LNCaP clone FGC (cell line): ENCODE measurements at regions not wholly inside any gene's neighbourhood (a gene's known extent, or its start where the extent isn't known, plus 50 kb on each side); places are given as distances from the start of the nearest gene placed in this dataset.
"Not testable (repeated sequence)": the region's sequence is repeated elsewhere in the genome, so short reads cannot be mapped to it uniquely, and the experiment has no call there.

Experiments used
- DNase-seq: peaks from one replicate; pipeline ENCODE4 v3.0.0-alpha.2; 2011; ENCODE audit warnings: low read depth
- H3K4me3 ChIP-seq: 2 replicates; pipeline ENCODE4 v1.5.1; 2011; ENCODE audit warnings: mild to moderate bottlenecking, low read depth, low read length, control low read depth
- TF ChIP-seq, protein P1 (sequence below): IDR thresholded peaks from 2 replicates; pipeline ENCODE4 v1.5.1; 2012; ENCODE audit warnings: mild to moderate bottlenecking; ENCODE audit not compliant: control insufficient read depth, insufficient read depth; ENCODE audit errors: extremely low read depth

DNA sequence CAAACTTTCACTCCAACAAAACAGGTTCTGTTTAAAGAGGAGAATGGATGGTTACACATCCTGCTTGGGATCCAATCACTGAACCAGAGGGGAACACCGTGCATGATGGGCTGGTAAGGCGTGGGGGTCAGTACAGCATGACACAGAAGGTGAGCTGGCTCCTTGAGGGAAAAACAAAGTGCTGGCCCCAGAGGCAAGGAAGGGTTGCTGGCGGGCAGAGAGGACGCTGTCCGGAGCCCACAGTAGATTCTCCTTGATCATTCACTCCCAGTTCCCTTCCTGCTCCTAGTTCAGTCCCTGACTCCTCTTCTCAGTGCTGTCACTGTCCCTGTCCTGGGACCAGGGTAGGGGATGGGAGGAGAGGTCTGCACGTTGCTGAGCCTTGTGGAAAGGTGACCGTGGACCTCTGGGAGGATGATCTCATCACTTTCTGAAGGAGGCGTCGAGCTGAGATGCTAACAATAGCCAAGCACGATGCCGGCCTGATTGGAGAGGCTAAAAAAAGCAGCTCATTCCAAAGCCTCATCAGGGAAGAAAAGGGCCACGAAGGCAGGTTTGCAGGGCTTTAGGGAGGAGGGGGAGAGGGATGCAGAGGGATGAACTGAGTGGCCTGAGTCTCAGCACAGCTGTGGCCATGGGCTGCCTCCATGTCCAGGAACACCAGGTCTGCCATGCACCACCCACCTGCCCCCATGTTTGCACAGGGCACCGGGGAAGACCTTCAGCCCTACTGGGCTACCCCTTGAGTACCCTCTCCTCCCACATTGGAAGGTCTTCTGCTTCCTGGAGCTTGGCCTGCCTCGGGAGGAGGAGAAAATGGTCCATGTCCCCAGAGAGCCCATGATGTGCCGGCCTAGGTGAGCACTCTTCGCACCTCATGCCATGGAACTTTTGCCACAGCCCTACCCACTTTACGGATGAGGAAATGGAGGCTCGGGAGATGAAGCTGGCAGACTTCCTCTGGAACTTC is 72.7 kb upstream of the RTL6 start:
- no peak for DNase-seq
- TF ChIP-seq, protein P1, sequence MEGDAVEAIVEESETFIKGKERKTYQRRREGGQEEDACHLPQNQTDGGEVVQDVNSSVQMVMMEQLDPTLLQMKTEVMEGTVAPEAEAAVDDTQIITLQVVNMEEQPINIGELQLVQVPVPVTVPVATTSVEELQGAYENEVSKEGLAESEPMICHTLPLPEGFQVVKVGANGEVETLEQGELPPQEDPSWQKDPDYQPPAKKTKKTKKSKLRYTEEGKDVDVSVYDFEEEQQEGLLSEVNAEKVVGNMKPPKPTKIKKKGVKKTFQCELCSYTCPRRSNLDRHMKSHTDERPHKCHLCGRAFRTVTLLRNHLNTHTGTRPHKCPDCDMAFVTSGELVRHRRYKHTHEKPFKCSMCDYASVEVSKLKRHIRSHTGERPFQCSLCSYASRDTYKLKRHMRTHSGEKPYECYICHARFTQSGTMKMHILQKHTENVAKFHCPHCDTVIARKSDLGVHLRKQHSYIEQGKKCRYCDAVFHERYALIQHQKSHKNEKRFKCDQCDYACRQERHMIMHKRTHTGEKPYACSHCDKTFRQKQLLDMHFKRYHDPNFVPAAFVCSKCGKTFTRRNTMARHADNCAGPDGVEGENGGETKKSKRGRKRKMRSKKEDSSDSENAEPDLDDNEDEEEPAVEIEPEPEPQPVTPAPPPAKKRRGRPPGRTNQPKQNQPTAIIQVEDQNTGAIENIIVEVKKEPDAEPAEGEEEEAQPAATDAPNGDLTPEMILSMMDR = no peak
- no peak overlapping the region for H3K4me3 ChIP-seq

DNA sequence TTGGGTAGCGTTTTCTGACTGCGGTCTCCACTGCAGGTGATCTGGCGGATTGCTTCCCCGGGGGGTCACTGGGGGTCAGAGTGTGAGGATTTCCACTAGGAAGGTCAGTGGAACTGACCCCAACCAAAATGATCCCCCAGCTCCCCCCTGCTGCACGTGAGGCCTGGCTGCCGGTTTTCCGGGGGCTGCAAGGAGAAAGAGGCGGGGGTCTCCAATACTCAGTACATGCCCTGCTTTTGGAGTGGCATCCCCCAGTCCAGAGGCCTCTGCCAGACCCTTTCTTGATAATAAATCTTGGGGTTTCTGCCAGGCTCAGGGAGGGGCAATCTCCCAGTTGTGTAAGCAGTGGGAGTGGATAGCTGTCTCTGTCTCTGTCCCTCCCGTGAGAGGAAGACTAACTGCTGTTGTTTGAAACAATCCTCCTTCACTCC is 71.5 kb upstream of the RTL6 start:
- TF ChIP-seq, protein P1 = no peak
- H3K4me3 ChIP-seq = no peak overlapping the region
- no peak for DNase-seq

DNA sequence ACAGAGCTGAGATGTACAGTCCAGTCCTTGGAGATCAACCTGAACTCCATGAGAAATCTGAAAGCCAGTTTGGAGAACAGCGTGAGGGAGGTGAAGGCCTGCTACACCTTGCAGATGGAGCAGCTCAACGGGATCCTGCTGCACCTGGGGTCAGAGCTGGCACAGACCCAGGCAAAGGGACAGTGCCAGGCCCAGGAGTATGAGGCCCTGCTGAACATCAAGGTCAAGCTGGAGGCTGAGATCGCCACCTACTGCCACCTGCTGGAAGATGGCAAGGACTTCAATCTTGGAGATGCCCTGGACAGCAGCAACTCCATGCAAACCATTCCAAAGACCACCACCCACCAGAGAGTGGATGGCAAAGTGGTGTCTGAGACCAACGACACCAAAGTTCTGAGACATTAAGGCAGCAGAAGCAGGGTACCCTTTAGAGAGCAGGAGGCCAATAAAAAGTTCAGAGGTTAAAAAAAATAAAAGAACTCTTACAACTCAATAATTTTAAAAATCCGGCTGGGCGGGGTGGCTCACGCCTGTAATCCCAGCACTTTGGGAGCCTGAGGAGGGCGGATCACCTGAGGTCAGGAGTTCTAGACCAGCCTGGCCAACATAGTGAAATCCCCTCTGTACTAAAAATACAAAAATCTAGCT is 69.9 kb upstream of the RTL6 start:
- TF ChIP-seq, protein P1 = peak; percentile 50
- DNase-seq = peak; percentile 11
- H3K4me3 ChIP-seq = no peak overlapping the region

DNA sequence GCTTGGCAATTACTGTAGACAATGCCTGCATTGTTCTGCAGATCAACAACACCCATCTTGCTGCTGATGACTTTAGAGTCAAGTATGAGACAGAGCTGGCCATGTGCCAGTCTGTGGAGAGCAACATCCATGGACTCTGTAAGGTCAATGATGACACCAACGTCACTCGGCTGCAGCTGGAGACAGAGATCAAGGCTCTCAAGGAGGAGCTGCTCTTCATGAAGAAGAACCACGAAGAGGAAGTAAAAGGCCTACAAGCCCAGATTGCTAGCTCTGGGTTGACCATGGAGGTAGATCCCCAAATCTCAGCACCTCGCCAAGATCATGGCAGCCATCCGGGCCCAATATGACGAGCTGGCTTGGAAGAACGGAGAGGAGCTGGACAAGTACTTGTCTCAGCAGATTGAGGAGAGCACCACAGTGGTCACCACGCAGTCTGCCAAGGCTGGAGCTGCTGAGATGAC is 69.4 kb upstream of the RTL6 start:
- not testable (repeated sequence) for H3K4me3 ChIP-seq, DNase-seq

DNA sequence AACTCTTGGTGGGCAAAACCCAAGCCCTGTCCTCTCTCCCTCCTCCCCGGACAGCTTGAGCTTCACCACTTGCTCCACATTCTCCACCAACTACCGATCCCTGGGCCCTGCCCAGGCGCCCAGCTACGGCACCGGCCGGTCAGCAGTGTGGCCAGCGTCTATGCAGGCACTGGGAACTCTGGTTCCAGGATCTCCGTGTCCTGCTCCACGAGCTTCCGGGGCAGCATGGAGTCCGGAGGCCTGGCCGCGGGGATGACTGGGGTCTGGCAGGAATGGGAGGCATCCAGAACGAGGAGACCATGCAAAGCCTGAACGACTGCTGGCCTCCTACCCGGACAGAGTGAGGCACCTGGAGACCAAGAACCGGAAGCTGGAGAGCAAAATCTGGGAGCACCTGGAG is 68.9 kb upstream of the RTL6 start:
- H3K4me3 ChIP-seq = no peak overlapping the region

DNA sequence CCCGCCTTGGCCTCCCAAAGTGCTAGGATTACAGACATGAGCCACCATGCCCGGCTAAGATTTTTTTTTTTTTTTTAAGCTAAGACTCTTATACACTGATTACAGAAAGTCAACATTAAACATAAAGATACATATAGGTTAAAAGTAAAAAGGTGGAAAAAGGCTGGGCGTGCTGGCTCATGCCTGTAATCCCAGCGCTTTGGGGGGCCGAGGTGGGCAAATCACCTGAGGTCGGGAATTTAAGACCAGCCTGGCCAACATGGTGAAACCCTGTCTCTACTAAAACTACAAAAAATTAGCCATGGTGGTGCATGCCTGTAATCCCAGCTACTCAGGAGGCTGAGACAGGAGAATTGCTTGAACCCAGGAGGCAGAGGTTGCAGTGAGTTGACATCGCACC is 64.6 kb upstream of the RTL6 start:
- H3K4me3 ChIP-seq, DNase-seq: not testable (repeated sequence)

More for the DNA sequence above, 68.9 kb upstream of the RTL6 start:
- no peak for DNase-seq
- TF ChIP-seq, protein P1 = no peak

DNA sequence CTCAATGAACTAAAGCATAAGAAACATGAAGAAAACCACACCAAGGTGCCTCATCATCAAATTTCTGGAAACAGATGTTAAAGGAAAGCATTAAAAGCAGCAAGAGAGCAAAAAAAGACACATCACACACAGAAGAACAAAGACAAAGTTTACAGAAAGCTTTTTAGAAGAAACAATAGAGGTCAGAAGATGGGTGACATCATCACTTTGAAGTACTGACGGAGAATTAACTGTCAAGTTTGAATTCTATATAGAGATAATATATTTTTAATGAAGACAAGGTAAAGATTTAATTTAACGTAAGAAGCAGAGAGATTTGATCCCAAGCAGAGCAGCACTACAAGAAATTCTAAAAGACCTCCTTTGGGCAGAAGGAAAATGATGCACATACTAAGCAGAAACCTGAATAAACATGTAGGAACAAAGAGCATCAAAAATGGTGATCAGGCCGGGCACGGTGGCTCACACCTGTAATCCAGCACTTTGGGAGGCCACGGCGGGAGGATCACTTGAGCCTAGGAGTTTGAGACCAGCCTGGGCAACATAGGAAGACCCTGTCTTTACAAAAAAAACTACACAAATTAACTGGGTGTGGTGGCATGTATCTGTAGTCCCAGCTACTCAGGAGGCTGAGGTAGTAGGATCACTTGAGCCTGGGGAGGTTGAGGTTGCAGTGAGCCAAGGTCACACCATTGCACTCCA is 63.3 kb upstream of the RTL6 start:
- TF ChIP-seq, protein P1 = no peak
- H3K4me3 ChIP-seq = no peak overlapping the region

DNA sequence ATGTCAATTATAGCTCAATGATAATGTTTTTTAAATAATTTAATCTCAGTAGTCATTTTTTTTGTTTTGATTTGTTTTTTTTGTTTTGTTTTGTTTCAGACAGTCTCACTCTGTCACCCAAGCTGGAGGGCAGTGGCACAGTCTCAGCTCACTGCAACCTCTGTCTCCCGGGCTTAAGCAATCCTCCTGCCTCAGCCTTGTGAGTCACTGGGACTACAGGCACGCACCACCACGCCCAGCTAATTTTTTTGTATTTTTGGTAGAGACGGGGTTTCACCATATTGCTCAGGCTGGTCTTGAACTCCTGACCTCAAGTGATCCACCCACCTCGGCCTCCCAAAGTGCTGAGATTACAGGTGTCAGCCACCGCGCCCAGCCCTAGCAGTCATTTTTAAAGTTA is 60.6 kb upstream of the RTL6 start:
- DNase-seq, H3K4me3 ChIP-seq: not testable (repeated sequence)

More for the DNA sequence above, 63.3 kb upstream of the RTL6 start:
- DNase-seq = no peak

DNA sequence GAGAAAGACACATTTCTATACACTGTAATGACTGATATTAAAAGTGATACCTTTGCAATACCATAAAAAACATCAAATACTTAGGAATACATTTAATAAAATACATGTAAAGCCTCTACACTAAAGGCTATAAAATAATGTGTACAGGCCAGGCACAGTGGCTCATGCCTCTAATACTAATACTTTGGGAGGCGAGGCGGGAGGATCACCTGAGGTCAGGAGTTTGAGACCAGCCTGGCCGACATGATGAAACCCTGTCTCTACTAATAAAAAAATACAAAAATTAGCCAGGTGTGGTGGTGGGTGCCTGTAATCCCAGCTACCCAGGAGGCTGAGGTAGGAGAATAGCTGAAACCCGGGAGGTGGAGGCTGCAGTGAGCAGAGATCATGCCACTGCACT is 59.8 kb upstream of the RTL6 start:
- not testable (repeated sequence) for H3K4me3 ChIP-seq, DNase-seq
